ENCODE measurements at regions not wholly inside any gene's neighbourhood (a gene's known extent, or its start where the extent isn't known, plus 50 kb on each side); places are given as distances from the start of the nearest gene placed in this dataset.
A peak's percentile ranks its signal among the peaks of the same experiment; 100 is the strongest.

- H3K27ac ChIP-seq: no peak overlapping the region
- ATAC-seq: no peak
- no peak for DNase-seq
Measured at GRCh38 chr22:49573109-49573765, 254.4 kb downstream of the BRD1 start.

GRCh38 chr22:49571326-49571725 lies 256.3 kb downstream of the BRD1 start:
- DNase-seq (peak in 1 of 4 donors; percentile 24), ATAC-seq (no peak)
- Histone ChIP-seq H3K27me3 (no peaks in the 10 kb centered on the region), H3K27ac (no peak overlapping the region), H3K36me3 (no peaks in the 10 kb centered on the region), H3K4me3 (no peak overlapping the region), H3K9me3 (no peaks in the 10 kb centered on the region), H3K4me1 (peaks cover 0 to 10% of the 10 kb centered on the region in 2 donors)
- intact Hi-C loops (cut with DNase I): no loop called here
- TF ChIP-seq CTCF (IDR thresholded peaks at IDR 0.05): no peak

More at GRCh38 chr22:49573109-49573765, 254.4 kb downstream of the BRD1 start:
- Histone ChIP-seq H3K9me3 (no peaks in the 10 kb centered on the region), H3K36me3 (no peaks in the 10 kb centered on the region), H3K4me1 (peaks cover 0 to 10% of the 10 kb centered on the region in 2 donors), H3K4me3 (no peak overlapping the region), H3K27me3 (no peaks in the 10 kb centered on the region)
- TF ChIP-seq CTCF (IDR thresholded peaks at IDR 0.05): no peak
- intact Hi-C loops (cut with DNase I): no loop called here

- no peak overlapping the region for H3K4me3 ChIP-seq
- intact Hi-C loops (cut with DNase I): no loop called here
- H3K9me3 ChIP-seq: no peaks in the 10 kb centered on the region
- no peak overlapping the region for H3K27ac ChIP-seq
- ATAC-seq: no peak
- DNase-seq: peak in 2 of 4 donors; percentile 22 to 27
- H3K4me1 ChIP-seq: peaks cover 0 to 10% of the 10 kb centered on the region in 2 donors
- no peaks in the 10 kb centered on the region for H3K36me3 ChIP-seq
- TF ChIP-seq CTCF (IDR thresholded peaks at IDR 0.05): no peak
- no peaks in the 10 kb centered on the region for H3K27me3 ChIP-seq
Measured at GRCh38 chr22:49570032-49570848, 257.4 kb downstream of the BRD1 start.

- no peaks in the 10 kb centered on the region for H3K9me3 ChIP-seq
Measured at GRCh38 chr22:49569286-49570031, 258.2 kb downstream of the BRD1 start.

More at GRCh38 chr22:49569286-49570031, 258.2 kb downstream of the BRD1 start:
- intact Hi-C loops (cut with DNase I): no loop called here
- Histone ChIP-seq H3K4me1 (peaks cover 0 to 2% of the 10 kb centered on the region in 2 donors), H3K27ac (no peak overlapping the region), H3K27me3 (no peaks in the 10 kb centered on the region), H3K36me3 (no peaks in the 10 kb centered on the region), H3K4me3 (no peak overlapping the region)
- ATAC-seq: no peak
- DNase-seq: peak in 2 of 4 donors; percentile 19 to 67
- no peak for TF ChIP-seq CTCF (IDR thresholded peaks at IDR 0.05)

Measured in left lung (tissue), 4 donors.